GM23248 (cell line): ENCODE measurements at regions not wholly inside any gene's neighbourhood (a gene's known extent, or its start where the extent isn't known, plus 50 kb on each side); places are given as distances from the start of the nearest gene placed in this dataset.

Source experiments
- DNase-seq: peaks from one replicate; pipeline ENCODE4 v3.0.0-alpha.2; 2015
- H2AFZ ChIP-seq: fragments of 200-600 bp; sonication (generic); 2 replicates; pipeline ENCODE4 v1.6.1; 2016; ENCODE audit warnings: antibody characterized with exemption
- H3F3A ChIP-seq: fragments of 200-600 bp; sonication (generic); 2 replicates; pipeline ENCODE4 v1.6.1; 2016; ENCODE audit warnings: mild to moderate bottlenecking, antibody characterized with exemption, mixed run types; ENCODE audit not compliant: insufficient read depth
- H3K27ac ChIP-seq: fragments of 200-600 bp; sonication (generic); 2 replicates; pipeline ENCODE4 v1.5.1; 2016; ENCODE audit warnings: mild to moderate bottlenecking
- H3K27me3 ChIP-seq: fragments of 200-600 bp; sonication (generic); replicated peaks from 2 replicates; pipeline ENCODE4 v1.6.1; 2016; ENCODE audit warnings: mild to moderate bottlenecking; ENCODE audit not compliant: insufficient read depth
- H3K36me3 ChIP-seq: fragments of 200-600 bp; sonication (generic); 2 replicates; pipeline ENCODE4 v1.6.1; 2016; ENCODE audit warnings: low read depth, mild to moderate bottlenecking
- H3K4me1 ChIP-seq: fragments of 200-600 bp; sonication (generic); 2 replicates; pipeline ENCODE4 v1.6.1; 2016; ENCODE audit warnings: mild to moderate bottlenecking; ENCODE audit not compliant: insufficient read depth
- H3K4me2 ChIP-seq: fragments of 200-600 bp; sonication (generic); one replicate; pipeline ENCODE4 v1.6.1; 2016; ENCODE audit warnings: mild to moderate bottlenecking; ENCODE audit not compliant: unreplicated experiment
- H3K4me3 ChIP-seq: fragments of 200-600 bp; sonication (generic); 2 replicates; pipeline ENCODE4 v1.5.1; 2016; ENCODE audit warnings: mild to moderate bottlenecking
- H3K79me2 ChIP-seq: fragments of 200-600 bp; sonication (generic); 2 replicates; pipeline ENCODE4 v1.6.1; 2016; ENCODE audit warnings: mild to moderate bottlenecking; ENCODE audit not compliant: insufficient read depth
- H3K9ac ChIP-seq: fragments of 200-600 bp; sonication (generic); 2 replicates; pipeline ENCODE4 v1.6.1; 2016; ENCODE audit warnings: mild to moderate bottlenecking
- H3K9me2 ChIP-seq: fragments of 200-600 bp; sonication (generic); 2 replicates; pipeline ENCODE4 v1.6.1; 2016; ENCODE audit warnings: mixed run types, mild to moderate bottlenecking, moderate library complexity; ENCODE audit not compliant: insufficient read depth
- H3K9me3 ChIP-seq: fragments of 200-600 bp; sonication (generic); one replicate; pipeline ENCODE4 v1.6.1; 2017; ENCODE audit warnings: low read depth
- H4K20me1 ChIP-seq: fragments of 200-600 bp; sonication (generic); 2 replicates; pipeline ENCODE4 v1.6.0; 2016; ENCODE audit not compliant: insufficient read depth
- EZH2 ChIP-seq: fragments of 200-600 bp; sonication (generic); IDR thresholded peaks from 2 replicates; pipeline ENCODE4 v1.6.1; 2018; ENCODE audit warnings: antibody characterized with exemption, mild to moderate bottlenecking; ENCODE audit not compliant: insufficient read depth, poor library complexity, severe bottlenecking
- EZH2phosphoT487 ChIP-seq: fragments of 200-600 bp; sonication (generic); IDR thresholded peaks from 2 replicates; pipeline ENCODE4 v1.6.1; 2018; ENCODE audit warnings: antibody characterized with exemption, moderate library complexity, mild to moderate bottlenecking, low read depth; ENCODE audit not compliant: insufficient read depth
- WGBS, 2 experiments: methylation state at CpG; one replicate each; pipeline ENCODE4 v1.1.6; 2015 to 2017; ENCODE audit warnings: low lambda C conversion rate in 2 of 2, low coverage in 1 of 2; ENCODE audit errors: missing lambda C conversion rate in 2 of 2; 5-methylcytosine and 5-hydroxymethylcytosine counted together
- in situ Hi-C: fragments of 300-500 bp; cut with MboI; formaldehyde crosslinking; loops from 2 replicates; pipeline ENCODE4 v1.15.0; 2020

- no peaks in the 10 kb centered on the region for H3K36me3 ChIP-seq
- no peaks in the 10 kb centered on the region for H3K9me2 ChIP-seq
- no peaks in the 10 kb centered on the region for H4K20me1 ChIP-seq
- no peaks in the 10 kb centered on the region for H3K79me2 ChIP-seq
- no peak overlapping the region for H3K4me3 ChIP-seq
- no peaks in the 10 kb centered on the region for H3K9me3 ChIP-seq
- no peak overlapping the region for H3K4me2 ChIP-seq
- no peaks in the 10 kb centered on the region for H3K27me3 ChIP-seq
- no peak overlapping the region for H3K27ac ChIP-seq
- TF ChIP-seq EZH2: no peak
- TF ChIP-seq EZH2phosphoT487: no peak
- no peak for DNase-seq
- 35 to 38% methylated on average over 4 of the region's 4 CpGs for WGBS, 2 experiments
- no peaks in the 10 kb centered on the region for H3F3A ChIP-seq
- no peaks in the 10 kb centered on the region for H3K4me1 ChIP-seq
- no peak overlapping the region for H2AFZ ChIP-seq
- in situ Hi-C loops: no loop called here
- no peak overlapping the region for H3K9ac ChIP-seq
Measured at GRCh38 chrX:121151293-121151692, 103.9 kb downstream of the GLUD2 start.

GRCh38 chrX:121154858-121155404 is 107.5 kb downstream of the GLUD2 start:
- H3K9me3 ChIP-seq: no peaks in the 10 kb centered on the region
- no peak overlapping the region for H3K27ac ChIP-seq
- no peak overlapping the region for H3K4me2 ChIP-seq
- DNase-seq: no peak
- TF ChIP-seq EZH2 (no peak), EZH2phosphoT487 (no peak)
- H3F3A ChIP-seq: no peaks in the 10 kb centered on the region
- no peak overlapping the region for H3K9ac ChIP-seq
- 59 to 69% methylated on average over 13 of the region's 13 CpGs for WGBS, 2 experiments
- H3K27me3 ChIP-seq: no peaks in the 10 kb centered on the region
- no peak overlapping the region for H3K4me3 ChIP-seq
- in situ Hi-C loops: no loop called here
- no peaks in the 10 kb centered on the region for H4K20me1 ChIP-seq
- no peak overlapping the region for H2AFZ ChIP-seq
- no peaks in the 10 kb centered on the region for H3K9me2 ChIP-seq
- no peaks in the 10 kb centered on the region for H3K36me3 ChIP-seq
- no peaks in the 10 kb centered on the region for H3K4me1 ChIP-seq
- no peaks in the 10 kb centered on the region for H3K79me2 ChIP-seq

GRCh38 chrX:121160987-121161386 is 113.6 kb downstream of the GLUD2 start:
- no peak for TF ChIP-seq EZH2
- no peak overlapping the region for H3K27ac ChIP-seq
- no peaks in the 10 kb centered on the region for H3K36me3 ChIP-seq
- no peaks in the 10 kb centered on the region for H3K27me3 ChIP-seq
- no peaks in the 10 kb centered on the region for H3K4me1 ChIP-seq
- H3K4me3 ChIP-seq: no peak overlapping the region
- H2AFZ ChIP-seq: no peak overlapping the region
- in situ Hi-C loops: no loop called here
- no peaks in the 10 kb centered on the region for H3K9me2 ChIP-seq
- WGBS, 2 experiments: 2 to 6% methylated on average over 4 of the region's 4 CpGs
- no peaks in the 10 kb centered on the region for H3K79me2 ChIP-seq
- peak; percentile 48 for DNase-seq
- H3F3A ChIP-seq: no peaks in the 10 kb centered on the region
- no peaks in the 10 kb centered on the region for H3K9me3 ChIP-seq
- H3K4me2 ChIP-seq: peak overlapping the region; percentile 35
- no peak overlapping the region for H3K9ac ChIP-seq
- no peaks in the 10 kb centered on the region for H4K20me1 ChIP-seq

- no peaks in the 10 kb centered on the region for H3K36me3 ChIP-seq
- H3K27ac ChIP-seq: no peak overlapping the region
- 8 to 12% methylated on average over 4 of the region's 4 CpGs for WGBS, 2 experiments
- no peaks in the 10 kb centered on the region for H4K20me1 ChIP-seq
- no peaks in the 10 kb centered on the region for H3F3A ChIP-seq
- H3K27me3 ChIP-seq: no peaks in the 10 kb centered on the region
- no peaks in the 10 kb centered on the region for H3K4me1 ChIP-seq
- no peaks in the 10 kb centered on the region for H3K9me3 ChIP-seq
- no peak overlapping the region for H2AFZ ChIP-seq
- H3K4me3 ChIP-seq: no peak overlapping the region
- TF ChIP-seq EZH2 (no peak), EZH2phosphoT487 (no peak)
- in situ Hi-C loops: no loop called here
- H3K4me2 ChIP-seq: no peak overlapping the region
- H3K9ac ChIP-seq: no peak overlapping the region
- no peaks in the 10 kb centered on the region for H3K9me2 ChIP-seq
- no peaks in the 10 kb centered on the region for H3K79me2 ChIP-seq
- DNase-seq: no peak
Measured at GRCh38 chrX:121161501-121161933, 114.1 kb downstream of the GLUD2 start.

GRCh38 chrX:121163443-121163842 is 116.0 kb downstream of the GLUD2 start:
- Histone ChIP-seq H3K9me3 (no peaks in the 10 kb centered on the region), H3K9me2 (no peaks in the 10 kb centered on the region), H3K27me3 (no peaks in the 10 kb centered on the region), H3K4me1 (no peaks in the 10 kb centered on the region), H3F3A (no peaks in the 10 kb centered on the region), H2AFZ (no peak overlapping the region), H3K4me2 (no peak overlapping the region), H3K4me3 (no peak overlapping the region), H3K36me3 (no peaks in the 10 kb centered on the region), H3K9ac (no peak overlapping the region), H3K79me2 (no peaks in the 10 kb centered on the region), H3K27ac (no peak overlapping the region), H4K20me1 (no peaks in the 10 kb centered on the region)
- in situ Hi-C loops: no loop called here
- no peak for TF ChIP-seq EZH2phosphoT487
- no peak for TF ChIP-seq EZH2
- no peak for DNase-seq
- 79 to 93% methylated on average over 4 to 6 of the region's 6 CpGs for WGBS, 2 experiments
